ENCODE measurements at regions not wholly inside any gene's neighbourhood (a gene's known extent, or its start where the extent isn't known, plus 50 kb on each side); places are given as distances from the start of the nearest gene placed in this dataset. TPM values are rescaled to one million over a fixed set of nuclear protein-coding genes. Genes with fewer than 3 reads are reported as not detected.

Small RNAs in the stretch of these regions (microRNA-seq; reads per million reads assigned to microRNA genes)
- gene PSMC1P5 (ENCODE audit: insufficient read depth, insufficient read length), result not detected
- not detected for gene RF00322 (ENCODE audit: insufficient read depth, insufficient read length)
- gene RN7SL255P (ENCODE audit: insufficient read depth, insufficient read length), result not detected
- not detected for gene RNA5SP189 (ENCODE audit: insufficient read depth, insufficient read length)
- not detected for gene RNU1-140P (ENCODE audit: insufficient read depth, insufficient read length)
- not detected for gene RNU6-334P (ENCODE audit: insufficient read depth, insufficient read length)

Small RNAs in the stretch of these regions (small RNA-seq; reads per million reads assigned to genes)
- gene PSMC1P5 (0 reads per million in 5 experiments), gene RF00322 (0 reads per million in 5 experiments), gene RN7SL255P (0 reads per million in 5 experiments), gene RNA5SP189 (0 reads per million in 5 experiments), gene RNU1-140P (0 to 2.4 (median 0.15) reads per million in 5 experiments), gene RNU6-334P (0 reads per million in 5 experiments)

Data from IMR-90 (cell line).